HCT116 (cell line): ENCODE measurements at regions not wholly inside any gene's neighbourhood (a gene's known extent, or its start where the extent isn't known, plus 50 kb on each side); places are given as distances from the start of the nearest gene placed in this dataset.

Source experiments
- ATAC-seq: fragments of 200-7000 bp; cut with Tn5 transposase; 2 replicates; pipeline ENCODE4 v1.9.1; 2020; ENCODE audit warnings: mild to moderate bottlenecking, moderate library complexity
- BruUV-seq: library from RNA; stranded (reverse); fragments of 400-500 nt; replicated peaks from 2 replicates; lab custom pipeline; 2021; lab: Mats Ljungman, UMichigan
- CTCF ChIA-PET: fragments of 300-600 bp; sonication (Branson Sonifier 250); formaldehyde crosslinking; loops from one replicate; lab custom pipeline; 2021; ENCODE audit warnings: antibody characterized with exemption; lab: Charles Lee
- POLR2A ChIA-PET: fragments of 300-600, 350-600 bp; sonication (Branson Sonifier 250); formaldehyde crosslinking; loops from one replicate; lab custom pipeline; 2021; ENCODE audit warnings: antibody characterized with exemption; lab: Charles Lee
- RAD21 ChIA-PET, 2 experiments: fragments of 300-600 bp; sonication (Branson Sonifier 250); formaldehyde crosslinking; loops; one replicate each; lab custom pipeline; 2023; ENCODE audit warnings: low total read pairs in 2 of 2; ENCODE audit not compliant: uncharacterized antibody in 2 of 2, unreplicated experiment in 2 of 2, low non-redundant PET in 1 of 2; lab: Charles Lee
- DNase-seq: peaks from one replicate; pipeline ENCODE4 v3.0.0-alpha.2; 2010; ENCODE audit warnings: low read depth, low spot score
- H2AFZ ChIP-seq: fragments of 200-600 bp; shearing (Covaris generic), sonication (generic); 2 replicates; pipeline ENCODE4 v1.6.1; 2017; ENCODE audit warnings: low read depth, mixed run types, mixed read lengths, antibody characterized with exemption, low read length; ENCODE audit not compliant: poor library complexity, severe bottlenecking
- H3K27ac ChIP-seq: 2 replicates; pipeline ENCODE4 v1.5.1; 2012; ENCODE audit warnings: low read depth, low read length
- H3K27me3 ChIP-seq: fragments of 200-600 bp; sonication (generic); 2 replicates; pipeline ENCODE4 v1.6.1; 2016; ENCODE audit warnings: mixed run types, low read length, mixed read lengths; ENCODE audit not compliant: insufficient read depth
- H3K36me3 ChIP-seq, 2 experiments: fragments of 200-500 bp in 1 of 2; fragments of 200-600 bp in 1 of 2; sonication (Bioruptor generic) in 1 of 2; sonication (generic) in 1 of 2; 2 replicates each; pipeline versions ENCODE4 v1.5.1 to v1.6.1; 2014 to 2016; ENCODE audit warnings: low read length in 2 of 2, inconsistent platforms in 1 of 2, mixed read lengths in 1 of 2, mixed run types in 1 of 2; ENCODE audit not compliant: insufficient read depth in 2 of 2, control insufficient read depth in 1 of 2
- H3K4me1 ChIP-seq, 2 experiments: fragments of 200-600 bp in 1 of 2; sonication (generic) in 1 of 2; 2 replicates each; pipeline versions ENCODE4 v1.5.1 to v1.6.1; 2012 to 2017; ENCODE audit warnings: low read length in 2 of 2, inconsistent platforms in 1 of 2, mild to moderate bottlenecking in 1 of 2, mixed read lengths in 1 of 2, mixed run types in 1 of 2, moderate library complexity in 1 of 2; ENCODE audit not compliant: insufficient read depth in 2 of 2, control insufficient read depth in 1 of 2
- H3K4me2 ChIP-seq: fragments of 200-600 bp; sonication (generic); 2 replicates; pipeline ENCODE4 v1.6.1; 2017; ENCODE audit warnings: mixed run types, low read length, mixed read lengths
- H3K4me3 ChIP-seq, 2 experiments: fragments of 200-600 bp in 1 of 2; sonication (generic) in 1 of 2; replicated peaks in 1 of 2; 2 replicates each; pipeline ENCODE4 v1.5.1; 2011 to 2016; ENCODE audit warnings: low read length in 2 of 2, control low read depth in 1 of 2, low read depth in 1 of 2, mild to moderate bottlenecking in 1 of 2, mixed read lengths in 1 of 2, mixed run types in 1 of 2
- H3K79me2 ChIP-seq: fragments of 200-600 bp; sonication (generic); 2 replicates; pipeline ENCODE4 v1.6.1; 2017; ENCODE audit warnings: mild to moderate bottlenecking, mixed run types, low read length, moderate library complexity, mixed read lengths; ENCODE audit not compliant: insufficient read depth
- H3K9ac ChIP-seq: fragments of 200-600 bp; sonication (generic); 2 replicates; pipeline ENCODE4 v1.6.1; 2016; ENCODE audit warnings: low read length, mixed read lengths
- H3K9me2 ChIP-seq: fragments of 200-600 bp; sonication (generic), shearing (Covaris generic); 2 replicates; pipeline ENCODE4 v1.6.1; 2017; ENCODE audit warnings: mixed run types, mild to moderate bottlenecking, moderate library complexity; ENCODE audit not compliant: insufficient read depth
- H3K9me3 ChIP-seq, 2 experiments: fragments of 200-500 bp in 1 of 2; fragments of 200-600 bp in 1 of 2; sonication (Bioruptor generic) in 1 of 2; sonication (generic) in 1 of 2; 2 replicates each; pipeline ENCODE4 v1.6.1; 2014 to 2017; ENCODE audit warnings: low read length in 2 of 2, mixed read lengths in 2 of 2, inconsistent platforms in 1 of 2, low read depth in 1 of 2, mild to moderate bottlenecking in 1 of 2, mixed run types in 1 of 2, moderate library complexity in 1 of 2; ENCODE audit not compliant: control insufficient read depth in 1 of 2, insufficient read depth in 1 of 2
- H4K20me1 ChIP-seq: fragments of 200-600 bp; sonication (generic), shearing (Covaris generic); 2 replicates; pipeline ENCODE4 v1.6.1; 2017; ENCODE audit warnings: mixed run types, mild to moderate bottlenecking, moderate library complexity; ENCODE audit not compliant: insufficient read depth
- ATF3 ChIP-seq: IDR thresholded peaks from 2 replicates; pipeline ENCODE4 v1.6.1; 2012
- CBX3 ChIP-seq: IDR thresholded peaks from 2 replicates; pipeline ENCODE4 v1.6.1; 2012; ENCODE audit warnings: low read depth
- CEBPB ChIP-seq: IDR thresholded peaks from 2 replicates; pipeline ENCODE4 v1.6.1; 2012; ENCODE audit warnings: low read depth
- CTCF ChIP-seq, 3 experiments: fragments of 200-600 bp in 1 of 3; sonication (generic) in 1 of 3; IDR thresholded peaks in 2 of 3; conservative IDR thresholded peaks in 1 of 3; 2 replicates each; pipeline ENCODE4 v1.5.1; 2012 to 2017; ENCODE audit warnings: low read depth in 2 of 3, low read length in 2 of 3, antibody characterized with exemption in 1 of 3, borderline replicate concordance in 1 of 3, control low read depth in 1 of 3, mild to moderate bottlenecking in 1 of 3, mixed read lengths in 1 of 3, mixed run types in 1 of 3, moderate library complexity in 1 of 3; ENCODE audit not compliant: insufficient read depth in 1 of 3
- EGR1 ChIP-seq: IDR thresholded peaks from 2 replicates; pipeline ENCODE4 v1.6.1; 2012; ENCODE audit warnings: low read depth
- ELF1 ChIP-seq: IDR thresholded peaks from 2 replicates; pipeline ENCODE4 v1.6.1; 2012; ENCODE audit warnings: low read depth, borderline replicate concordance
- EZH2 ChIP-seq: fragments of 200-600 bp; sonication (generic); IDR thresholded peaks from 2 replicates; pipeline ENCODE4 v1.6.1; 2017; ENCODE audit warnings: antibody characterized with exemption, mixed run types
- EZH2phosphoT487 ChIP-seq: fragments of 200-600 bp; IDR thresholded peaks from 2 replicates; pipeline ENCODE4 v1.6.1; 2018; ENCODE audit warnings: antibody characterized with exemption, borderline replicate concordance
- JUND ChIP-seq: IDR thresholded peaks from 2 replicates; pipeline ENCODE4 v1.6.1; 2012
- POLR2A ChIP-seq: IDR thresholded peaks from 2 replicates; pipeline ENCODE4 v1.7.0; 2011; ENCODE audit warnings: borderline replicate concordance; ENCODE audit not compliant: insufficient read depth, insufficient read length; ENCODE audit errors: extremely low read depth
- POLR2AphosphoS5 ChIP-seq: IDR thresholded peaks from 2 replicates; pipeline ENCODE4 v1.6.1; 2011; ENCODE audit warnings: mild to moderate bottlenecking, low read depth, low read length, moderate library complexity
- RAD21 ChIP-seq: IDR thresholded peaks from 2 replicates; pipeline ENCODE4 v1.6.1; 2012; ENCODE audit warnings: low read depth, mild to moderate bottlenecking
- SP1 ChIP-seq: IDR thresholded peaks from 2 replicates; pipeline ENCODE4 v1.6.1; 2012; ENCODE audit warnings: low read depth
- SRF ChIP-seq: IDR thresholded peaks from 2 replicates; pipeline ENCODE4 v1.6.1; 2012; ENCODE audit warnings: low read depth
- YY1 ChIP-seq: IDR thresholded peaks from 2 replicates; pipeline ENCODE4 v1.6.1; 2011; ENCODE audit warnings: low read length, low read depth, moderate library complexity, mild to moderate bottlenecking; ENCODE audit not compliant: insufficient replicate concordance; ENCODE audit errors: extremely low read depth
- ZBTB33 ChIP-seq: IDR thresholded peaks from 2 replicates; pipeline ENCODE4 v1.6.1; 2011; ENCODE audit warnings: mild to moderate bottlenecking, low read length, moderate library complexity; ENCODE audit not compliant: insufficient replicate concordance; ENCODE audit errors: extremely low read depth
- ZNF274 ChIP-seq: fragments of 200-500 bp; sonication (Bioruptor generic); IDR thresholded peaks from 2 replicates; pipeline ENCODE4 v1.6.1; 2014; ENCODE audit warnings: mild to moderate bottlenecking, low read depth, low read length, inconsistent platforms
- intact Hi-C: fragments of 100-400 bp; cut with micrococcal nuclease; formaldehyde crosslinking; loops from 2 replicates; pipeline ENCODE4 v1.10.0; 2022

GRCh38 chr13:78024996-78025395, 106.4 kb upstream of the EDNRB start:
- TF ChIP-seq POLR2A (no peak), CTCF (IDR thresholded peaks at IDR 0.05 in 2 of 3, conservative IDR thresholded peaks at IDR 0.05 in 1 of 3; ENCODE audit: borderline replicate concordance in 1 of 3, insufficient read depth in 1 of 3, low read depth in 2 of 3, low read length in 2 of 3) (no peak), CEBPB (no peak), POLR2AphosphoS5 (no peak), ZBTB33 (no peak), CBX3 (no peak), RAD21 (no peak), EZH2 (no peak), EZH2phosphoT487 (no peak), ELF1 (no peak), ZNF274 (no peak), YY1 (no peak), ATF3 (no peak), SRF (no peak), JUND (no peak), EGR1 (no peak), SP1 (no peak)
- no peak overlapping the region for H3K4me3 ChIP-seq
- DNase-seq (no peak), ATAC-seq (no peak)
- no peaks in the 10 kb centered on the region for H4K20me1 ChIP-seq
- ChIA-PET POLR2A (no interaction called here), CTCF (no interaction called here), RAD21 (no interaction called here)
- no peaks in the 10 kb centered on the region for H3K36me3 ChIP-seq
- intact Hi-C loops: no loop called here
- no peaks in the 10 kb centered on the region for H3K79me2 ChIP-seq
- H3K27me3 ChIP-seq: no peaks in the 10 kb centered on the region
- no peaks in the 10 kb centered on the region for H3K9me2 ChIP-seq
- no peak overlapping the region for H2AFZ ChIP-seq
- no TSS peak for BruUV-seq
- no peak overlapping the region for H3K4me2 ChIP-seq
- no peak overlapping the region for H3K27ac ChIP-seq
- no peak overlapping the region for H3K9ac ChIP-seq
- H3K4me1 ChIP-seq: no peaks in the 10 kb centered on the region
- peaks cover 0 to 11% of the 10 kb centered on the region in 2 experiments; a peak in 1 of 4 replicates for H3K9me3 ChIP-seq
